NCI-H82 treated with DMSO at 0.1 percent for 48 hours (cell line): ENCODE measurements at regions not wholly inside any gene's neighbourhood (a gene's known extent, or its start where the extent isn't known, plus 50 kb on each side); places are given as distances from the start of the nearest gene placed in this dataset.

Source experiments
- DNase-seq: peaks from one replicate; lab custom pipeline; 2025; ENCODE audit not compliant: unreplicated experiment; lab: John Stamatoyannopoulos, UW

GRCh38 chr22:27110665-27111451 lies 453.5 kb downstream of the MIAT start:
- no peak for DNase-seq

GRCh38 chr22:27111796-27112672 lies 454.6 kb downstream of the MIAT start:
- no peak for DNase-seq

DNA sequence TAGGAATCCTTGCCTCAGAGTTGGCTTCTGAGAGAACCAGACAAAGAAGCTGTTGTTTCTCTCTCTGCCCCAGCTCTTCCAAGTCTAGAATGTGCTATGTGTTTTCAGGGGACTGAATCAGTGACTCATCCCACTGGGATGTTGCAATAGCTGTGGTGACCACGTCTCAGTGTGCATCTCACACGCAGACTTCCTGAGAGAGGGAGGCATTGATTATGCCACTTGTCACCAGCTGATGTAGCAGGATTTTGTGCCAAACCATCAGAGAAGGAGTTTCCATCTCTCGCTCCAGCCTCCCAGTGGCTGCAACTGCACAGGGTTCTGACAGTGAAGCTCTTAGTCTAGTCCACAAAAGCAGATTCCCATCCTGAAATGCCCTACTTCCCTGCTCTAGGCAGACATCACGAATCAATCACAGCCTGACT lies 455.8 kb downstream of the MIAT start:
- no peak for DNase-seq

- DNase-seq = no peak
Measured at GRCh38 chr22:27113641-27114040, 456.3 kb downstream of the MIAT start.

- DNase-seq = no peak
Measured at GRCh38 chr22:27114186-27114585, 456.8 kb downstream of the MIAT start.

DNA sequence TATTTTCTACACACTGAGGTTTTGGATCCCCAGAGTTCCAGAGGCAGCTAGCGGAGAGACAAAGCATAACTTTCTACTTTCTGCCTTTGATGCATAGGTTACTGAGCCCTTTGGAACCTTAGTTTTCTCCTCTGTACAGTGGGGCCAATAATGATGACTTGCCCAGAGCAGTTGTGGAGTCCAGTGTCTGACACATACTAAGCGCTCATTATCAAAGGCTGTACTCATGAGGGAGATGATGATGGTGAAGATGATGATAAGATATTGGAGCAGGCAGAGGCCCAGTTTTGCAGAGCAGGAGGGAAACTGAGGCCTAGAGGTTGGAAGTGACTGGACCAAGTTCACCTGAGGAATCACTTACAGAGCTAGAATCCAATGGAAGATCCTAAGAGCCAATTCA lies 458.0 kb downstream of the MIAT start:
- no peak for DNase-seq

DNA sequence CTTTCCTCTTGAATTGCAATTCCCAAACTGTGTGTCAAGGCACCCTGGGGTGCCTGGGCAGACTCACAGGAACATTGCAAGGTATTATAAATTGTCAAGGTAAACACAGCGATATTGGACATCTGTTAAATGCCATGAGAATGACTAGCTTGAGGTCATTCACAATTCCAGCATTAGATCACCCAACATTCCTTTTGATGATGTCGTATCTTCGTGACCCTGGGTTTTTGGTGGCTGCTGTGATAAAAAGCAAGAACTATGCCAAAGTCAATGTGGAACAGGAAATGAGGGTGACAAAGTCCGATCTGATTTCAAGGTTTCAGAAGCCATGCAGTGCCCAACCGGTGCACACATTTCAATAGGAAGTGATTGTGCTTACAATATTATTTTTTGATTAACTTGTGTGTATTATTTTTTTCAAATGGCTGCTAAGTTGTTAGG lies 458.4 kb downstream of the MIAT start:
- DNase-seq = no peak

- no peak for DNase-seq
Measured at GRCh38 chr22:27116312-27117086, 459.1 kb downstream of the MIAT start.

- DNase-seq = no peak
Measured at GRCh38 chr22:27120036-27120435, 462.6 kb downstream of the MIAT start.

- no peak for DNase-seq
Measured at GRCh38 chr22:27122574-27122973, 465.2 kb downstream of the MIAT start.

GRCh38 chr22:27123880-27124279 lies 466.5 kb downstream of the MIAT start:
- DNase-seq = no peak

GRCh38 chr22:27124351-27124966 lies 467.1 kb downstream of the MIAT start:
- DNase-seq = no peak

- no peak for DNase-seq
Measured at GRCh38 chr22:27125539-27125938, 468.2 kb downstream of the MIAT start.

DNA sequence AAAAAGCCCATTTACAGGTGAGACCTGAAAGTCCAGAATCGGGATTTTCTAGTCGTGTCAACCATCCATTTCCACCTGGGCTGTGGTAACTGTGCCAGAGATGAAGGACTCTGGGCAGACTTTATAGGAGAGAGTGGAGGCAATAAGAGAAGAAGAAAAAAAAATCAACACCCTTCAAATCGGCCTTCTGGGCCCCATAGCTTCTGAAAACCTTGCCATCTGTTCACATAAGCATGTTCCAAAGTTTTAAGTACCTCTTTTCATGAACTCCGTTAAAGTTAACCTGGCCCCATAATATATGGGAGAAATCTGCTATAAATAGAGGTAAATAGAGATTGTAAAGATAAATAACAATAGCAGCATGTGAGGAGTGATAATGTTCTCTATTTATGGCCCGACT lies 470.5 kb downstream of the MIAT start:
- DNase-seq = no peak

- no peak for DNase-seq
Measured at GRCh38 chr22:27128461-27129085, 471.2 kb downstream of the MIAT start.

GRCh38 chr22:27129266-27129665 lies 471.9 kb downstream of the MIAT start:
- no peak for DNase-seq

DNA sequence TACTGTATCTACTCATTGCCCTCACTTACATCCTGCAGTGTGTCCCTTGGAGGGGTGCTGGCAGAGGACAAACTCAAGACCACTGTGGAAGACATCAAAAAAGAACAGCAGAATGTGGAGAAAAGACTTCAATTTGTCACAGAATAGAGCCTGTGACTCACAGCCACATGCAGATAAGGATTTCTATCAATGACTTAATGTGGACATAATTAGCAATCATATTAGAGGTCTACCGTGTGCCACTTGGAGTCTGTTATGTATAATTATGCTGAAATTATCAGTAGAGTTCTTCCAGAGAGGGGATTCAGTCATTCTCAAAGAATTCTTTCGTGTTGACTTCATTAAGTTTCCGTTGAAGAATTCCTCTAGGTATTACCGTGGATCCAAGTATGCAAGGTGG lies 473.5 kb downstream of the MIAT start:
- no peak for DNase-seq

DNA sequence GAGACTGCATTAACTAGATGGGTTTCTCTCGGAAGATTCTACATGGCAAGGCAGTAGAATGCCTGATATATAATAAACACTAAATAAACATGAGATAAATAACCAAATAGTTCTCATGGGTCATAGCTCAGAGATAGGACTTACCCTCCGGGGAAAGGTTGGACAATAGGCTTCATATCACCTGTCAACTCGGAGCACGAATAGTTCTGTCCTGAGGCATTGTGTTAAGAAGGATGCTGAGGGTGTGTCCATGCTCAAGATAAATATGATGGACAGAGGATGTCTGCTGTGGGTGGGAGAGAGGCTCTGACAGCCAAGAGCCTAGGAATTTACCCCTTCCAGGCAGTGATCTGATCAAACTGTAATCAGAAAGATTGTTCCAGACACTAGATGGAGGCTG lies 474.0 kb downstream of the MIAT start:
- DNase-seq = no peak

- DNase-seq = no peak
Measured at GRCh38 chr22:27132400-27132799, 475.0 kb downstream of the MIAT start.

- no peak for DNase-seq
Measured at GRCh38 chr22:27133019-27133431, 475.6 kb downstream of the MIAT start.
